ENCODE measurements at regions not wholly inside any gene's neighbourhood (a gene's known extent, or its start where the extent isn't known, plus 50 kb on each side); places are given as distances from the start of the nearest gene placed in this dataset.

- TF ChIP-seq CTCF (IDR thresholded peaks at IDR 0.05) = no peak
- intact Hi-C loops (cut with DNase I) = no loop called here
- Histone ChIP-seq H3K27ac (no peak overlapping the region), H3K9me3 (no peaks in the 10 kb centered on the region), H3K4me3 (no peak overlapping the region), H3K36me3 (no peaks in the 10 kb centered on the region), H3K4me1 (no peaks in the 10 kb centered on the region), H3K27me3 (ENCODE audit: low read depth) (no peaks in the 10 kb centered on the region)
- DNase-seq (peak; percentile 49), ATAC-seq (peak; percentile 56 to 62)
Observed at GRCh38 chr1:14300991-14301703, 297.3 kb upstream of the KAZN start.

- TF ChIP-seq CTCF (IDR thresholded peaks at IDR 0.05) = no peak
- Histone ChIP-seq H3K9me3 (no peaks in the 10 kb centered on the region), H3K36me3 (no peaks in the 10 kb centered on the region), H3K27ac (no peak overlapping the region), H3K4me3 (no peak overlapping the region), H3K27me3 (ENCODE audit: low read depth) (no peaks in the 10 kb centered on the region), H3K4me1 (no peaks in the 10 kb centered on the region)
- intact Hi-C loops (cut with DNase I) = no loop called here
- DNase-seq = no peak
- no peak for ATAC-seq
Observed at GRCh38 chr1:14301704-14302024, 296.8 kb upstream of the KAZN start.

- H3K4me3 ChIP-seq = no peak overlapping the region
- no peak overlapping the region for H3K27ac ChIP-seq
- no peaks in the 10 kb centered on the region for H3K9me3 ChIP-seq
- TF ChIP-seq CTCF (IDR thresholded peaks at IDR 0.05) = no peak
- H3K27me3 ChIP-seq (ENCODE audit: low read depth) = no peaks in the 10 kb centered on the region
- no peak for ATAC-seq
- no peak for DNase-seq
- H3K4me1 ChIP-seq = no peaks in the 10 kb centered on the region
- intact Hi-C loops (cut with DNase I) = no loop called here
- H3K36me3 ChIP-seq = no peaks in the 10 kb centered on the region
Observed at GRCh38 chr1:14302025-14302424, 296.5 kb upstream of the KAZN start.

DNA sequence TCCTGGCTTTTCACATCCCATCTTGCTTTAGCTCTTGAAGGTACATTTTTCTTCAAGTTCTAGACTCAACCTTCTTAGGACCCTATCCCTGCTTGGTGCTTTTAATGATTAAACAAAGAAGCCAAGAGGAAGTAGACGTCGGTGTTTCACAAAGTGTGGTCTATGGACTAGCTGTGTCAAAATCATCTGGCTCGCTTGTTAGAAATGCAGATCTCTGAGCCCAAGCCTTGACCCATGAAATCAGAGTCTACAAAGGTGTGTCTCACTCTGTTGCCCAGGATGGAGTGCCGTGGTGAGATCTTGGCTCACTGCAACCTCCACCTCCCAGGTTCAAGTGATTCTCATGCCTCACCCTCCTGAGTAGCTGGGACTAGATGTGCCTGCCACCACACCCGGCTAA is 295.5 kb upstream of the KAZN start:
- intact Hi-C loops (cut with DNase I) = no loop called here
- Histone ChIP-seq H3K4me1 (no peaks in the 10 kb centered on the region), H3K9me3 (no peaks in the 10 kb centered on the region), H3K27me3 (ENCODE audit: low read depth) (no peaks in the 10 kb centered on the region), H3K36me3 (no peaks in the 10 kb centered on the region), H3K4me3 (no peak overlapping the region), H3K27ac (no peak overlapping the region)
- ATAC-seq (no peak), DNase-seq (no peak)
- TF ChIP-seq CTCF (IDR thresholded peaks at IDR 0.05) = no peak

- intact Hi-C loops (cut with DNase I) = no loop called here
Observed at GRCh38 chr1:14304381-14304865, 294.1 kb upstream of the KAZN start.

More at GRCh38 chr1:14304381-14304865, 294.1 kb upstream of the KAZN start:
- no peak overlapping the region for H3K4me3 ChIP-seq
- no peaks in the 10 kb centered on the region for H3K27me3 ChIP-seq (ENCODE audit: low read depth)
- ATAC-seq (peak; percentile 23 to 48), DNase-seq (no peak)
- H3K4me1 ChIP-seq = no peaks in the 10 kb centered on the region
- peak overlapping the region; percentile 60 for H3K27ac ChIP-seq
- no peaks in the 10 kb centered on the region for H3K36me3 ChIP-seq
- TF ChIP-seq CTCF (IDR thresholded peaks at IDR 0.05) = no peak
- H3K9me3 ChIP-seq = no peaks in the 10 kb centered on the region

Measured in lower lobe of right lung (tissue), 2 donors.